ENCODE measurements at regions not wholly inside any gene's neighbourhood (a gene's known extent, or its start where the extent isn't known, plus 50 kb on each side); places are given as distances from the start of the nearest gene placed in this dataset.

GRCh38 chr4:126012691-126013290 lies 698.0 kb downstream of the FAT4 start:
- TF ChIP-seq CTCF (IDR thresholded peaks at IDR 0.05) (no peak), POLR2AphosphoS5 (IDR thresholded peaks at IDR 0.05) (no peak), POLR2A (IDR thresholded peaks at IDR 0.05) (no peak), EP300 (IDR thresholded peaks at IDR 0.05) (no peak)
